ENCODE measurements at regions not wholly inside any gene's neighbourhood (a gene's known extent, or its start where the extent isn't known, plus 50 kb on each side); places are given as distances from the start of the nearest gene placed in this dataset.

- no peak for DNase-seq (ENCODE audit: low read depth, low spot score)
Measured at GRCh38 chr15:66832664-66833063, 130.6 kb downstream of the SMAD6 start.

GRCh38 chr15:66833371-66833770, 131.3 kb downstream of the SMAD6 start:
- peak; percentile 51 for DNase-seq (ENCODE audit: low read depth, low spot score)

- no peak for DNase-seq (ENCODE audit: low read depth, low spot score)
Measured at GRCh38 chr15:66833803-66834202, 131.8 kb downstream of the SMAD6 start.

GRCh38 chr15:66834881-66835878, 133.1 kb downstream of the SMAD6 start:
- peak; percentile 97 for DNase-seq (ENCODE audit: low read depth, low spot score)

- DNase-seq (ENCODE audit: low read depth, low spot score), result no peak
Measured at GRCh38 chr15:66836231-66837030, 134.4 kb downstream of the SMAD6 start.

GRCh38 chr15:66838202-66838601, 136.2 kb downstream of the SMAD6 start:
- no peak for DNase-seq (ENCODE audit: low read depth, low spot score)

- DNase-seq (ENCODE audit: low read depth, low spot score), result no peak
Measured at GRCh38 chr15:66838671-66839239, 136.7 kb downstream of the SMAD6 start.

GRCh38 chr15:66839506-66840112, 137.6 kb downstream of the SMAD6 start:
- DNase-seq (ENCODE audit: low read depth, low spot score), result no peak

GRCh38 chr15:66840615-66841390, 138.8 kb downstream of the SMAD6 start:
- no peak for DNase-seq (ENCODE audit: low read depth, low spot score)

GRCh38 chr15:66841953-66842681, 140.1 kb downstream of the SMAD6 start:
- DNase-seq (ENCODE audit: low read depth, low spot score), result peak; percentile 90

- peak; percentile 56 for DNase-seq (ENCODE audit: low read depth, low spot score)
Measured at GRCh38 chr15:66842710-66843441, 140.8 kb downstream of the SMAD6 start.

- no peak for DNase-seq (ENCODE audit: low read depth, low spot score)
Measured at GRCh38 chr15:66843581-66843980, 141.5 kb downstream of the SMAD6 start.

- DNase-seq (ENCODE audit: low read depth, low spot score), result peak; percentile 40
Measured at GRCh38 chr15:66844041-66844746, 142.2 kb downstream of the SMAD6 start.

- no peak for DNase-seq (ENCODE audit: low read depth, low spot score)
Measured at GRCh38 chr15:66844747-66845145, 142.7 kb downstream of the SMAD6 start.

GRCh38 chr15:66845266-66845785, 143.3 kb downstream of the SMAD6 start:
- DNase-seq (ENCODE audit: low read depth, low spot score), result no peak

GRCh38 chr15:66846031-66846430, 144.0 kb downstream of the SMAD6 start:
- DNase-seq (ENCODE audit: low read depth, low spot score), result no peak

- DNase-seq (ENCODE audit: low read depth, low spot score), result no peak
Measured at GRCh38 chr15:66846811-66847210, 144.8 kb downstream of the SMAD6 start.

GRCh38 chr15:66847565-66847991, 145.5 kb downstream of the SMAD6 start:
- no peak for DNase-seq (ENCODE audit: low read depth, low spot score)

GRCh38 chr15:66848116-66848515, 146.1 kb downstream of the SMAD6 start:
- DNase-seq (ENCODE audit: low read depth, low spot score), result no peak

All from ELF-1 (cell line).